CD8-positive, alpha-beta memory T cell (primary cell): ENCODE measurements at regions not wholly inside any gene's neighbourhood (a gene's known extent, or its start where the extent isn't known, plus 50 kb on each side); places are given as distances from the start of the nearest gene placed in this dataset.
"Not testable (repeated sequence)": the region's sequence is repeated elsewhere in the genome, so short reads cannot be mapped to it uniquely, and the experiment has no call there.

Experiments used
- CTCF ChIA-PET: fragments of 350-600 bp; sonication (Branson Sonifier 250); formaldehyde crosslinking; loops from one replicate; lab custom pipeline; 2021; ENCODE audit warnings: antibody characterized with exemption; lab: Charles Lee
- POLR2A ChIA-PET: fragments of 350-600 bp; sonication (Branson Sonifier 250); formaldehyde crosslinking; loops from one replicate; lab custom pipeline; 2021; ENCODE audit warnings: antibody characterized with exemption; lab: Charles Lee
- DNase-seq, 5 donors: peaks; one replicate each; pipeline versions ENCODE4 v3.0.0 to v3.0.0-alpha.2; 2020 to 2022; ENCODE audit warnings: mixed read lengths in 1 of 5
- H3K27ac ChIP-seq: one replicate; pipeline ENCODE4 v1.7.0; 2013; ENCODE audit warnings: low read depth, mild to moderate bottlenecking, low read length, moderate library complexity
- H3K27me3 ChIP-seq: 2 replicates; pipeline ENCODE4 v1.7.0; 2013; ENCODE audit warnings: low read length, mild to moderate bottlenecking; ENCODE audit not compliant: insufficient read depth, poor library complexity, severe bottlenecking
- H3K36me3 ChIP-seq: 2 replicates; pipeline ENCODE4 v1.7.0; 2013; ENCODE audit warnings: mild to moderate bottlenecking, low read length, moderate library complexity; ENCODE audit not compliant: insufficient read depth
- H3K4me1 ChIP-seq: 2 replicates; pipeline ENCODE4 v1.7.0; 2013; ENCODE audit warnings: mild to moderate bottlenecking, low read length, moderate library complexity; ENCODE audit not compliant: insufficient read depth
- H3K4me3 ChIP-seq: 2 replicates; pipeline ENCODE4 v1.7.0; 2013; ENCODE audit warnings: mild to moderate bottlenecking, low read length
- H3K9me3 ChIP-seq: 2 replicates; pipeline ENCODE4 v1.7.0; 2013; ENCODE audit warnings: mild to moderate bottlenecking, low read length
- H3K27ac Mint-ChIP-seq, 8 donors: one replicate each; pipeline ENCODE4 v1.8.0; 2020 to 2021; ENCODE audit warnings: mixed read lengths in 8 of 8, mild to moderate bottlenecking in 6 of 8, inconsistent platforms in 3 of 8, moderate library complexity in 3 of 8
- H3K27me3 Mint-ChIP-seq, 2 donors: one replicate each; pipeline ENCODE4 v1.8.0; 2020 to 2021; ENCODE audit warnings: mixed read lengths in 2 of 2, mild to moderate bottlenecking in 1 of 2, moderate library complexity in 1 of 2
- H3K36me3 Mint-ChIP-seq, 3 donors: one replicate each; pipeline ENCODE4 v1.8.0; 2020 to 2021; ENCODE audit warnings: mixed read lengths in 3 of 3, inconsistent platforms in 1 of 3, mild to moderate bottlenecking in 1 of 3
- H3K4me1 Mint-ChIP-seq, 3 donors: one replicate each; pipeline ENCODE4 v1.8.0; 2020 to 2021; ENCODE audit warnings: mixed read lengths in 3 of 3, inconsistent platforms in 1 of 3, mild to moderate bottlenecking in 1 of 3
- H3K4me3 Mint-ChIP-seq, 7 donors: one replicate each; pipeline ENCODE4 v1.8.0; 2020 to 2021; ENCODE audit warnings: mixed read lengths in 7 of 7, mild to moderate bottlenecking in 6 of 7, moderate library complexity in 4 of 7, inconsistent platforms in 2 of 7
- H3K9me3 Mint-ChIP-seq, 5 donors: one replicate each; pipeline ENCODE4 v1.8.0; 2020 to 2022; ENCODE audit warnings: mixed read lengths in 5 of 5, mild to moderate bottlenecking in 3 of 5, moderate library complexity in 2 of 5, inconsistent platforms in 1 of 5

DNA sequence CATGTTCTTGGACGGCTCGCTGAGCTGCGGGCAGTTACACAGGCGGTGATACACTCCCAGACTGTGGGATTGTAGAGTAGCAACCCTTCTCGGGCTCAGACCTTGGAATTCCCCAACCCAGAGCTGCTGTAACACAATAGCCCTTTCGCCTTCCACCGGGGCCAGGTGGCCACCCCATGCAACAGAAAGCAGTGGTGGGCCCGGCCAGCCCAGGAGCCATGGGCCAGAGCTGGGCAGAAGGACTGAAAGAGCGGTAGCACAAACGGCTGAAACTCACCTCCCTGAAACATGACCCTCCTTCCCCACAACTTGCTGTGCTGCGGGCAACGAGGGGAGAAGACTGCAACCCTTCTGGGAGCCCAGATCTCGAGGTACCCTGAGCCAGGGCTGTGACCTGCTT lies 429.0 kb downstream of the SLITRK1 start:
- Histone ChIP-seq H3K27ac (no peak overlapping the region), H3K4me3 (no peak overlapping the region), H3K27me3 (no peaks in the 10 kb centered on the region), H3K9me3 (no peaks in the 10 kb centered on the region), H3K36me3 (no peaks in the 10 kb centered on the region), H3K4me1 (no peaks in the 10 kb centered on the region)
- ChIA-PET CTCF (no interaction called here), POLR2A (no interaction called here)
- Mint-ChIP-seq H3K9me3 (peaks cover 3 to 16% (median 3%) of the 10 kb centered on the region in 5 donors), H3K4me3 (no peak overlapping the region), H3K27me3 (peaks cover 0 to 1% of the 10 kb centered on the region in 2 donors), H3K36me3 (no peaks in the 10 kb centered on the region), H3K4me1 (no peaks in the 10 kb centered on the region), H3K27ac (no peak overlapping the region)
- no peak for DNase-seq

DNA sequence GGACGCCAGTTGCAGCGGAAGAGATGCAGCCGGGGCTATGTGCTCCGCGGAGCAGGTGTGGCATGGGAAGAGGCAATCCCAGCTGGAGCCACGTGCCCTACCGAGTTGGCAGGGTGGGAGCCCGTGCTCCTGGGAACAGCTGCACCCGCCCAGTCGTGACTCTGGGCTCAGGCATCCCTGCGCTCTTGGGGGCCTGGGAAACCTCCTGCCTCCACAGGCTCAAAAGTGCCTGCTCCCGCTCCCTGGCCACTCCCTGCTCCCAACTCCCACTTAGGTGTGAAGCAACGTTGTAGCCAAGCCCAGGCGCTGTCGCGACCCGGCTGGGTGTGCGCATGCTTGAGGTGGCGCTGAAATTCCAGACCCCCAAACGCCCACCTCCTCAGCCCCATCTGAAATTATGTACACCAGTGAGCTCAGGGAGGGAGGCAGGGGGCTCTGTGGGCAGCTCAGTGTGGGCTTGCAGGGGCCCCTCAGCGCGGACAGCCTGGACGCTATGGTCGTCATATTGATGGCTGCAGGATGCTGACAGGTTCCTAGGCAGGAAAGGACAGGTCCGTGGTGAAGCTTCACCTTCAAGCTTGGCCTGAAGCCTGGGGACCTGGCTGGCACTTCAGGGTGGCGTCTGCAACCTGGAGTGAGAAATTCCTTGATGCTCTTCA lies 429.9 kb downstream of the SLITRK1 start:
- Mint-ChIP-seq H3K9me3 (peaks cover 3 to 16% (median 3%) of the 10 kb centered on the region in 5 donors), H3K4me3 (no peak overlapping the region), H3K27ac (no peak overlapping the region), H3K36me3 (no peaks in the 10 kb centered on the region), H3K27me3 (peaks cover 0 to 1% of the 10 kb centered on the region in 2 donors), H3K4me1 (no peaks in the 10 kb centered on the region)
- Histone ChIP-seq H3K27ac (no peak overlapping the region), H3K9me3 (no peaks in the 10 kb centered on the region), H3K4me3 (no peak overlapping the region), H3K36me3 (no peaks in the 10 kb centered on the region), H3K27me3 (no peaks in the 10 kb centered on the region), H3K4me1 (no peaks in the 10 kb centered on the region)
- ChIA-PET POLR2A (no interaction called here), CTCF (no interaction called here)
- DNase-seq: no peak

DNA sequence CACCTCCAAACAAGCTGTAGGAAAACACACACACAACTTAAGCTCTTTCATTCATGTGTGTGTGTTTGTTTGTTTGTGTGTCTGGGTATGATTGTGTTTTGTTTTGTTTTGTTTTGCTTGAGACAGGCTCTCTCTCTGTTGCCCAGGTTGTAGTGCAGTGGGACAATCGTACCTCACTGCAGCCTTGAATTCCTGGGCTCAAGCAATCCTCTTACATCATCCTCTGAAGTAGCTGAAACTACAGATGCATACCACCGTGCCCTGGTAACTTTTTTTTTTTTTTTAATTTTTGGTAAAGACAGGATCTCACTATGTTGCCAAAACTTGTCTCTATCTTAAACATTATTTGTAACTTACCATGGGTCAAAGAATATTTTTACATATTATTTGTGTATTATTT lies 431.7 kb downstream of the SLITRK1 start:
- peaks cover 0 to 1% of the 10 kb centered on the region in 2 donors for H3K27me3 Mint-ChIP-seq
- Histone ChIP-seq H3K4me1 (no peaks in the 10 kb centered on the region), H3K9me3 (no peaks in the 10 kb centered on the region), H3K4me3 (no peak overlapping the region), H3K27me3 (no peaks in the 10 kb centered on the region), H3K27ac (no peak overlapping the region), H3K36me3 (no peaks in the 10 kb centered on the region)
- H3K27ac Mint-ChIP-seq: no peak overlapping the region
- ChIA-PET POLR2A (no interaction called here), CTCF (no interaction called here)
- H3K4me1 Mint-ChIP-seq: no peaks in the 10 kb centered on the region
- no peak overlapping the region for H3K4me3 Mint-ChIP-seq
- peaks cover 3 to 12% (median 3%) of the 10 kb centered on the region in 5 donors for H3K9me3 Mint-ChIP-seq
- H3K36me3 Mint-ChIP-seq: no peaks in the 10 kb centered on the region
- no peak for DNase-seq

DNA sequence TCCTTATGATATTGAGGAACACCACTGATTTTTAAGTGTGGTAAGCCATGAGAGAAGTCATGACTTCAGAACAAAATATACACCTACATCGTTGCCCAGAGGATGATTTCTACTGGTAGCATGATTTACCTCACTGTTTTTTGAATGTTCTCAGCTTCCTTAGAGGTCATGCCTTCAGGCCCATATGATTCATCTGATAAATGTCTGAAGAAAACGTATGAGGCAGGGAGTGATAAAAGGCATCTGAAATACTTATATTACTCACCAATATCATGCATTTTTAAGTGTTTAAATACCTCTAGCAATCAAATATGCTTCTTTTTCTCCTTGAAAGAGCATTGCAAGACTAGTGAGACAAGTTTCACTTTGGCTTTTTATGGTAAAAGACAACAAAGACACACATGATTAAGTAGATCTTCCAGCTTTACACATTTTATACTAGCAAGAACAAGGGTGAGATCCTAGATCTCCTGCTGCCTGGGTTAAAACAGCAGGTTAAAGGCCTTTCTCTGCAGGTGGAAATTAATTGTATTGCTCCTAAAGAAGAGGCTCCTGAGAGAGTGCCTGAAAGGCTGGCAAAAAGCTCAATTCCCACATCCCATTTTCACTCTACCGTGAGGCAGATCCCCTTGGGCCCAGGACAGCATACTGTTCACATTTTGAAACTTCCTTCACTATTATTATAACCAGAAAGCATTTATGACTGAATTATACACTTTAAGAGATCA lies 432.4 kb downstream of the SLITRK1 start:
- Mint-ChIP-seq H3K4me1 (no peaks in the 10 kb centered on the region), H3K36me3 (no peaks in the 10 kb centered on the region), H3K27ac (no peak overlapping the region), H3K4me3 (no peak overlapping the region), H3K9me3 (peaks cover 3 to 12% (median 5%) of the 10 kb centered on the region in 5 donors), H3K27me3 (peaks cover 0 to 1% of the 10 kb centered on the region in 2 donors)
- Histone ChIP-seq H3K9me3 (no peaks in the 10 kb centered on the region), H3K4me1 (no peaks in the 10 kb centered on the region), H3K27ac (no peak overlapping the region), H3K27me3 (no peaks in the 10 kb centered on the region), H3K36me3 (no peaks in the 10 kb centered on the region), H3K4me3 (no peak overlapping the region)
- ChIA-PET CTCF (no interaction called here), POLR2A (no interaction called here)
- DNase-seq: no peak

DNA sequence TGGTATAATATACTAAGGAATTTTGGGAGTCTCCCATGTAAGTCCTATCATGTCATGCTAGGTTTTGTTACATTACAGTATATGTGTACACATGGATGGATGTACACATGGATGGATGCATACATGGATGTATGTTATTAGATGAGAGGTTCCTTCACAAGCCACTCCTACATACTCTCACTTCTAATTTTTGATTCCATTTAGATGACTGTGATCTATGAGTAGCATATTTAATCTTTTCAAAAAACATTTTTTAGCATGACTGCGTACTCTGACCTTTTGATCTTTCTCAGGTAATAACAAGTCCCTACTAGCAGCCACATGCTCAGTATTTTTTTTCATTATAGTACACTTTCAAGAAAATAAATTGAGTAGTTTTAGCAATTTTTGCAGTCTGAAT lies 441.8 kb downstream of the SLITRK1 start:
- H3K4me3 Mint-ChIP-seq: no peak overlapping the region
- no peaks in the 10 kb centered on the region for H3K36me3 Mint-ChIP-seq
- Histone ChIP-seq H3K4me1 (no peaks in the 10 kb centered on the region), H3K27ac (no peak overlapping the region), H3K9me3 (no peaks in the 10 kb centered on the region), H3K27me3 (no peaks in the 10 kb centered on the region), H3K36me3 (no peaks in the 10 kb centered on the region), H3K4me3 (no peak overlapping the region)
- H3K27ac Mint-ChIP-seq: no peak overlapping the region
- DNase-seq: no peak
- H3K27me3 Mint-ChIP-seq: no peaks in the 10 kb centered on the region
- POLR2A ChIA-PET: no interaction called here
- H3K9me3 Mint-ChIP-seq: peaks cover 0 to 8% (median 2%) of the 10 kb centered on the region in 5 donors
- CTCF ChIA-PET: no interaction called here
- H3K4me1 Mint-ChIP-seq: no peaks in the 10 kb centered on the region

DNA sequence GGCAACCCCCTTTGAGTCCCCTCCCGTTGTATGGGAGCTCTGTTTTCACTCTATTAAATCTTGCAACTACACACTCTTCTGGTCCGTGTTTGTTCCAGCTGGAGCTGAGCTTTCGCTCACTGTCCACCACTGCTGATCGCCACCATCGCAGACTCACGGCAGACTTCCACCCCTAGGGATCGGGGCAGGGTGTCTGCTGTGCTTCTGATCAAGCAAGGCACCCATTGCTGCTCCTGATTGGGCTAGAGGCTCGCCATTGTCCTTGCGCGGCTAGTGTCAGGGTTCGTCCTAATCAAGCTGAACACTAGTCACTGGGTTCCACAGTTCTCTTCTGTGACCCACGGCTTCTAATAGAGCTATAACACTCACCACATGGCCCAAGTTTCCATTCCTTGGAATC lies 442.8 kb downstream of the SLITRK1 start:
- H3K27ac ChIP-seq, CTCF ChIA-PET, H3K27me3 ChIP-seq, H3K4me1 ChIP-seq, H3K36me3 ChIP-seq, H3K27ac Mint-ChIP-seq, H3K4me3 Mint-ChIP-seq, H3K4me3 ChIP-seq, POLR2A ChIA-PET, DNase-seq, H3K27me3 Mint-ChIP-seq, H3K4me1 Mint-ChIP-seq, H3K36me3 Mint-ChIP-seq, H3K9me3 ChIP-seq: not testable (repeated sequence)
- H3K9me3 Mint-ChIP-seq: peaks cover 0 to 11% (median 0%) of the 10 kb centered on the region in 5 donors

DNA sequence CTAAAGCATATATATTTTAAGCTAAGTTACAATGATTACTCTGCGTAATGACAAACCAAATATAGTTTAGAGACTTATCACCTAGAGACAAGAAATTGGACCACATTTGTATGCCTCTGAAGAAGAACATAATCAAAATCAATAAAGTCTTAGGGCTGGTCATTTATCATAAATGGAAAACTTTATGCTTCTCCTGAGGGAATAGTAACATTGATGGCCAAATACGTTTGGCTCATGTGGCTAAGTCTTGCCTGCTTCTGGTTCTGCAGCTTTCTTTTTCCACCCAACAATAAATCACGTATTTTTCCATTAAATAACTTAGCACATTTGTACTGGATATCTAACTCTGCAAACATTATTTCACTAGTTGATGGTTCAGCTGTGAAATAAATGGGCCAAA lies 458.4 kb downstream of the SLITRK1 start:
- Mint-ChIP-seq H3K4me3 (no peak overlapping the region), H3K36me3 (no peaks in the 10 kb centered on the region), H3K9me3 (peaks cover 0 to 28% (median 2%) of the 10 kb centered on the region in 5 donors), H3K4me1 (no peaks in the 10 kb centered on the region), H3K27ac (no peak overlapping the region), H3K27me3 (no peaks in the 10 kb centered on the region)
- H3K27me3 ChIP-seq: no peaks in the 10 kb centered on the region
- H3K36me3 ChIP-seq: no peaks in the 10 kb centered on the region
- no peak overlapping the region for H3K4me3 ChIP-seq
- DNase-seq: no peak
- ChIA-PET CTCF (no interaction called here), POLR2A (no interaction called here)
- no peak overlapping the region for H3K27ac ChIP-seq
- H3K4me1 ChIP-seq: no peaks in the 10 kb centered on the region
- H3K9me3 ChIP-seq: no peaks in the 10 kb centered on the region

DNA sequence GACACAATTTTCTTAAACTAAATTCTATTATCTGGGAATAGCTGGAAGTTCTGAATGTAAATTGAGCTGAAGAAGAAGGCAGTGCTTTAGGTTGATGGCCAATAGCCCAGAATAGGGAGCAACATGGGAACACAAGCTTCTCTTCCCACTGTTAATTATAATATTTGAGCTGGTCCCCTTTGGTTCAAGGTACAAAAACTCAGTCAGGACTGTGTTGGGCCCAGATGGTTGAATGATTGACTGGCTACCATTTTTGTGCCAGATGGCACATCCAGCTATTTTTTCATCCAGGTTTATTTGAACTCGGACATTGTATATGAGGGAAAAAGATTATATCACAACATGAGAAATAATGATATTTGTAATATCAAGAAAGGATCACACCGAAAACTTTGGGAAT lies 458.9 kb downstream of the SLITRK1 start:
- Histone ChIP-seq H3K27ac (no peak overlapping the region), H3K36me3 (no peaks in the 10 kb centered on the region), H3K4me1 (no peaks in the 10 kb centered on the region), H3K27me3 (no peaks in the 10 kb centered on the region), H3K9me3 (no peaks in the 10 kb centered on the region), H3K4me3 (no peak overlapping the region)
- H3K4me3 Mint-ChIP-seq: no peak overlapping the region
- ChIA-PET POLR2A (no interaction called here), CTCF (no interaction called here)
- no peaks in the 10 kb centered on the region for H3K4me1 Mint-ChIP-seq
- H3K27ac Mint-ChIP-seq: no peak overlapping the region
- H3K27me3 Mint-ChIP-seq: no peaks in the 10 kb centered on the region
- H3K36me3 Mint-ChIP-seq: no peaks in the 10 kb centered on the region
- no peak for DNase-seq
- H3K9me3 Mint-ChIP-seq: peaks cover 0 to 27% (median 2%) of the 10 kb centered on the region in 5 donors
